Stimulated activated CD4-positive, alpha-beta T cell treated with anti-CD3 and anti-CD28 coated beads, TNF-alpha, amount 100 ng/mL, for 24 hours (primary cell): ENCODE measurements at regions not wholly inside any gene's neighbourhood (a gene's known extent, or its start where the extent isn't known, plus 50 kb on each side); places are given as distances from the start of the nearest gene placed in this dataset.
A peak's percentile ranks its signal among the peaks of the same experiment; 100 is the strongest.
"Not testable (repeated sequence)": the region's sequence is repeated elsewhere in the genome, so short reads cannot be mapped to it uniquely, and the experiment has no call there.

Experiments
- DNase-seq, 3 experiments: peaks; one replicate each; pipeline ENCODE4 v3.0.0-alpha.2; 2020; ENCODE audit warnings: low read depth in 3 of 3

- no peak for DNase-seq
Measured at GRCh38 chr6:166253778-166254204, 54.4 kb downstream of the PRR18 start.

DNA sequence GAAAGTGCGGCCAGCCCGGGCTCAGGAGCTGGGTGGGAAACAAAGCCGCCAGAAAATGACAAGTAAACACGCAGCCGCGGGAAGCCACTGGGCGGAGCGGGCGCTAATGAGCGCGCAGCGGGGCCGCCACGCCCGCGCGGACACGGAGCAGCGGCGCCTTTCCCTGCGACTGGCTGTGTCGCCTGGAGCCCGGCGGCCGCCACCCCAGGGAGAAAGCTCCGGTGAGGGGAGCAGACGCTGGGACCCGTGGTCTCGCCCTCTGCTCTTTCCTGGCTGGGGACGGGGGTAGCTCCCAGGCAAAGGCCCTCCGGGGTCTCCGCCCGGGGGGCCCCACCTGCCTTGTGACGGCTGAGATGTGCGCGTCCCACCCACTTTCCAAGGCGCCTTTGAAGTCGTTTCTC is 54.9 kb downstream of the PRR18 start:
- DNase-seq, result peak in 1 of 3 experiments; percentile 43

DNA sequence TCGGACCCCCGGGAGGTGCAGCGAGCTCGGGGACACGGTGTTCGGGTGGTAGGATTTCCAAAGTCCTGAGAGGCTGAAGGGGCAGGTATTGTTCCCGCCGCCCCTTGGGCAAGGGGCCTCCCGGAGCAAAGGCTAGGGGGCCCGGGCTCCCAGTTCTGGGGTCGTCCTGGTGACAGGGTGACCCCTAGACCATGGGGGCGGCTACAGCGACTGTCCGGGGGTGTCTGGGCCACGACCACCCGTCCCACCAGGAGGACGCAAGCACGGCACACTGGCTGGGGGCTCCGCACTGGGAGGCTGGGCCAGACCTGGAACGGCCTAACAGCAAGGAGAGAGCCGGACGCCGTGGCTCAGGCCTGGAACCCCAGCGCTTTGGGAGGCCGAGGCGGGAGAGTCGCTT is 55.6 kb downstream of the PRR18 start:
- DNase-seq, result no peak

DNA sequence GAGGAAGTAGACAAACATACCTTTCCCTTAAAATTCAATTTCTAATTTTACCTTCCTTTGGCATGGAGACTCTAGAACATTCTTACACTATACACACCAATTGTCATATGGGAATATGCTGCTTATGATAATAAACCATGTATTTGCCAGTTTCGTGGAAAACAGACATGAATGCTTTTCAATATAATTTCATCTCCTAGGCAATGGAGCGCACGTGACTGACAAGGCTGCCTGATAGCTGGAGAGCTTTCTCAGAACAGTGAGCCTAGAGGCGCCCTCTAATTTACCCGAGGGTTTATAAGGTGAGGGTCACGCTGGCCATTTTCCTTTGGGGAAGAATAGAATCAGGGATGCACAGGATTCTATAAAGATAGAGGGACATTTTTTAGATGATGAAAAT is 56.5 kb downstream of the PRR18 start:
- no peak for DNase-seq

DNA sequence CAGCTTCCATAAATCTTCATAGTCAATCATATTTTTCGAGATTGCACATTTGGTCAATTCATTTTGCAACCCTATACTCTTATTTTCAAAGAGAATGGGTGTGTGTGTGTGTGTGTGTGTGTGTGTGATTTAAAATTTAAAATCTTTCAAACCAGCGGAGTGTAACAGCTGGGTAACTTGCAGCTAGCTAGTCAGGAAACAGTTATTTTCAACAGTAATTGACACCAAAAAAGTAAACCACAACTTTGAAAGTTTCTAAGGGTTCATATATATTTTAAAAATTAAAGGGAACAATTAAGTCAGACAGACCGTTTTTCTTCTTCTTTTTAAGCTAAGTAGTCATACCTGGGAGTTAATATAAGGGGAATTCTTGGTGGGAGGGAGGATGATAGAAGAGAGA is 57.0 kb downstream of the PRR18 start:
- no peak for DNase-seq

GRCh38 chr6:166249061-166249785 is 59.0 kb downstream of the PRR18 start:
- not testable (repeated sequence) for DNase-seq

GRCh38 chr6:166245148-166245547 is 63.0 kb downstream of the PRR18 start:
- no peak for DNase-seq

DNA sequence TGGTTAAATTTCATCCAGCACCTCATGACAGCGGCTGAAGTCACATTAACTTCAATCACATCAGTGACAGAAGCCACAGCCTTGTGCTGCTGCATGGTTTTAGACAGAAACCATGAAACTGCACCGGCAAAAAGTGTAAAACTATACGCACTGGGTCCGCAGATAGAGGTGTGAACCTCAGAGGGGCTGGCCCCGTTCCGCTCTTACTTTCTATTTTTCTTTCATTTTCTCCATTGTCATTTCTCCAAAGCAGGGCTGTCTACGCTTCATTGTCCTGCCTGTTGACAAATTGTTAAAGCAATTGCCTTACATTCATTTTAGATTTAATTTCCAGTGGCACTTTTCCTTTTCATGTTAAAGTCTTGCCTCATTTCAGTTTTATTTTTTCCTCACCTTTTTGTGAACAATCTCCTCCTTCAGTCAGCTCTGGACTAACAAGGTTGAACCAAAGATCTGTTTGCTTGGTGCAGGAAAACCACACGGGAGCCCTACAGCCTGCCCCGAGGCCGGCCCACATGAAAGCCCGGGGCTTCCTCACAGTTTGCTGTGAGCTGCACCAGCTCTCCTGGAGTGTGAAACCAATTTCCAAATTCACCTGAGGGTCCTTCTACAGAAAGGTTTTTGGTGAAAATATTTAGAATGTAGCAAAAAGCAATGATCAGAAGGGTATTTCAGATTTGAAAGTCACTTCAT is 63.7 kb downstream of the PRR18 start:
- DNase-seq, result peak; percentile 19 to 44 (median 21)

DNA sequence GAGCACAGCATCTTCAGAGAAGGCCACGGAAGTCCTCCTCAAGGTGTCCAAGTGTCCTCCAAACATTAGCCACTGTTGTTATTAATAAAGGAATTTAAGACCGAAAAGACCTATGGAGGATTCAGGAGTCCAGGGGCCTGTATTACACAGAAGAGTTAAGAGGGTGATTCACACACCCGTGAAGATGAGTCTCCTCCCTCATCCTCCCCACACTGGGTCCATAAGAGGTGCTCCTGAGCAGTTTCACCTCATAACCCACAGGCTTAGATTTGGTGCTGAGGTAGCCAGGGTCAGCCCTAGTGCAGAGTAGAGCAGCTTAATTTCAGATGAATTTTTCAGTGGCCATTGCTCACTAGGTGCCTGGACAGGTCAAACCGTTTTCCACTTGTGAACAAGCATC is 65.3 kb downstream of the PRR18 start:
- no peak for DNase-seq

DNA sequence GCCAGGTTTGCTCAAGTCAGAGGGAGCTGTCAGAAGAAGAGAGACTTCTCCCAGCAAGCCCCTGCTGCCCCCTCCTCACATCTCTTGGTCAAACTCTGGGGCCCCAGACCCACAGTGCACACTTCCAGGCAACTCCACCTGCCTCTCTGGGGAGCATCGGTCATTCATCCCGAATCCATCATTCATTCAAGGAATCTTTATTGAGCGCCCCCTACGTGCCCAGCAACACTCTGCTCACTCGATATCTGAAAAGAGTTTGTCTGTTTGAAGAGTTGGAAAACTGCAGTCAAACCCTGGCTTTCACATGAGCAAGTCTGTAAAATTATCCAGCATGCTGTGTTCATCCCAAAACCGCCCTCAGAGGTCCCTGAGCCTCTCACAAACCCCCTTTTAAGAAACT is 66.2 kb downstream of the PRR18 start:
- DNase-seq, result no peak

DNA sequence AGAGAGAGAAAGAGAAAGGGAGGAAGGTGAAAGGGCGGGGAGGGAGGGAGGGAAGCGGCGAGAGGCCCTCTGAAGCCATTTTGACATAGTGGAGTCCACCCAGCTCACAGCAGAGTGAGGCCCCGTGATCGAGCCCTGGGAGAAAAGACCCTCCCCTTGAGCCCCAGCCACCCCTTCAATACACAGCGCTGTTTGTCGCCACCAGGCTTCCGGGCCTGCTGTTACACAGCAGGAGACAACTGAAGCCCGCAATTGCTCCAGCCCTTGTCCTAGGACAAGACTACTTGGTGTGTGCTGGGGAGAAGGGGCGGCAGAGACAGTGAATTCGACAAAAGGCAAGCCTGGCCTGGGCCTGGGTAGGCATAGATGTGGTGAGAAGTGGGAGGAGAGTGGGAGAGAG is 67.3 kb downstream of the PRR18 start:
- no peak for DNase-seq

GRCh38 chr6:166237617-166238016 is 70.0 kb upstream of the TBXT start:
- no peak for DNase-seq

- DNase-seq, result no peak
Measured at GRCh38 chr6:166236596-166236995, 68.9 kb upstream of the TBXT start.

- DNase-seq, result no peak
Measured at GRCh38 chr6:166235666-166236292, 68.1 kb upstream of the TBXT start.

- DNase-seq, result not testable (repeated sequence)
Measured at GRCh38 chr6:166231181-166231580, 63.5 kb upstream of the TBXT start.

DNA sequence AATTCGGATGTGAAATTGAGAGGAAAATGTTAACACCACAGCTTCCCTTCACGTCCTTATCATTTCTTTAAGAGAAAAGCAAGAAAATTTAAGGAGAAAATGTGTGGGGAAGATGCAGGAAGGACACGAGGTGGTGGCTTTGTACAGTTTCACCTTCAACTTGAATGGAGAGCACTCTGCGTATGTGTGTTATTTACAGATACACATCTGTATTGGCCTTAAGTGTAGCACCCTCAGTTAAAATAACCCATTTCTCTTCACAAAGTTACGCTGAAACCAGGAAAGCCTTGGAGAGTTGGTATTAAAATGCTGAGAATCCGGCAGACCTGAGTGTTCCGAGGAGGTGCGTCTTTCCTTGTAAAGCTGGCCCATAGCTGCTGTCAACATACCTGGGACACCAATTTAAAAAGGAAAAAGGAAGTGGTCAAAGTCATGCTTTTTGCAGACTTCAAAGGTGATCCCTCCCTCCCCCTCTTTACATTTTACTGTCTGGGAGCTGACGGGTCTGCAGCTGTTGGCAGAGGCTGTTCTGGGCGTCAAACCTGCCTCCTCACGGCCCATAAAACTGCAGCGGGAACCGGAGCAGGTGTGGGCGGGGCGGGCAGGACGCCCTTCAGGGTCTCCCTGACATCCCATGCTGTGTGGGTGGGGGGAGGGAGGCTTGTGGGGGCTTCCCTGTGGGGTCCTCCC is 61.3 kb upstream of the TBXT start:
- no peak for DNase-seq

GRCh38 chr6:166228425-166228824 is 60.8 kb upstream of the TBXT start:
- DNase-seq, result no peak

- no peak for DNase-seq
Measured at GRCh38 chr6:166223079-166223478, 55.4 kb upstream of the TBXT start.

DNA sequence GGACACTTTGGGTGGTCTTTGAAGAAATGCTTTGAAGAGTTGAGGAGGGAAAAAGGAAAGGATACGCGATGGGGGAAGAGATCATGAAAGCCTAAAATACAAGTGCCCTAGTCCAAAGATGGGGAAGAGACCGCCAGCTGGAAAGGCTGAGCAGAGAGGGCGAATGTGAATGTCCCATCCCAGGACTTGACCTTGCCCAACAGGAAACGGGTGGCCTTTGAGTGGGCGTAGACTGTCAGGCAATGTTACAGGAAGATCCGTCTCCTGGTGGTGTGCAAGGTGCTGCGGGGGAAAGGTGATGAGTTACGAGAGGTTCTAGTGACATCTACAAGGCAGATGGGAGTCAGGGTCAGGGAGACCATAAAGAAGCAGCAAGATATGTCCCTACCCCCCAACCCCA is 55.0 kb upstream of the TBXT start:
- DNase-seq, result no peak

- DNase-seq, result no peak
Measured at GRCh38 chr6:166221636-166222035, 54.0 kb upstream of the TBXT start.

DNA sequence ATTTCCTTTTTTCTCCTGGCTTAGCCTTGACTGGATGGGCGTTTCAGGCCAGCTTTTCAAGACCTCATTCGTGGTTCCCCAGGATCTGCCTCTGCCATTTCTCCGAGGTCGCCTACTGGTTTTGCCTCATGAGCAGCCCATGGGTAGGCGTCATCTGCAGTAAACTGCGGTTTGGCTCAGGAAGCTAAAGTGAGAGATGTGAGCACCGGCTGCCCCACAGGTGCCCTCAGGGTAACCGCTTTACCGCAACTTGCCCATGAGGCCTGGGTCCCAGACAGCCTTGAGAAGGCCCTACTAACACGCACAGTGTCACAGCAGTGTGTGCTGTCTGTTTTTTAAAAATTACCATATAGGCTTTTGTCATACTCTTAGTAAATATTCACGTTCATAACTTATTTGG is 53.4 kb upstream of the TBXT start:
- peak in 1 of 3 experiments; percentile 26 for DNase-seq
